ENCODE measurements at regions not wholly inside any gene's neighbourhood (a gene's known extent, or its start where the extent isn't known, plus 50 kb on each side); places are given as distances from the start of the nearest gene placed in this dataset.

DNA sequence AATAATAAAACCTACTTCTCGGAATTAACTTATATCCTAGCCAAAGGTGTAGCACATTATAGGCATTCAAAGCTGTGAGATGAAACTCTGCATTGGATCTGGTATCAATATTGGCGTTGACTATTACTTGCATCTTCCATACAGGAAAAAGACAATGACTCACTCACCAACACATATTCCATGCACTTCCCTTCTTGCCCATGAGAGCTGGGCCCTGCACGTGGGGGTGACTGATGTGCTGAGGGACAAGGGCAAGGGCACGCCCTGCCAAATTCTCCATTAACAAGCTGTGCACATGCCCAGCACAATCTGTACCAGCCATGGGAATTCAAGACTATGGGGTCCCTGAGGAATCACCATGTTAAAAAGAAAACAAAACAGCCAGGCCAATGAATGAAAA is 188.1 kb upstream of the PDE1C start:
- H3K27ac ChIP-seq (ENCODE audit: control insufficient read depth, insufficient read depth), result no peak overlapping the region
- no peaks in the 10 kb centered on the region for H3K36me3 ChIP-seq (ENCODE audit: control insufficient read depth in 2 of 2, insufficient read depth in 2 of 2, low read length in 1 of 2)
- H3K79me2 ChIP-seq (ENCODE audit: control insufficient read depth, insufficient read depth, low read length), result no peaks in the 10 kb centered on the region
- no peaks in the 10 kb centered on the region for H4K20me1 ChIP-seq (ENCODE audit: control insufficient read depth, insufficient read depth)
- ATAC-seq (no peak), DNase-seq (ENCODE audit: low read depth, low spot score) (no peak), FAIRE-seq (no peak)
- CTCF ChIA-PET, result interaction anchor here (0.9 to 1.6 kb wide), 3 partner anchors 8 to 17 kb away, joined by 3 to 5 read pairs (median 3); no protein-coding TSS in a partner anchor
- peaks cover 9% of the 10 kb centered on the region for H3K4me1 ChIP-seq (ENCODE audit: control insufficient read depth, insufficient read depth, low read length)
- intact Hi-C loops (cut with micrococcal nuclease; ENCODE audit: unreplicated experiment), result no loop called here
- TF ChIP-seq, protein P1, sequence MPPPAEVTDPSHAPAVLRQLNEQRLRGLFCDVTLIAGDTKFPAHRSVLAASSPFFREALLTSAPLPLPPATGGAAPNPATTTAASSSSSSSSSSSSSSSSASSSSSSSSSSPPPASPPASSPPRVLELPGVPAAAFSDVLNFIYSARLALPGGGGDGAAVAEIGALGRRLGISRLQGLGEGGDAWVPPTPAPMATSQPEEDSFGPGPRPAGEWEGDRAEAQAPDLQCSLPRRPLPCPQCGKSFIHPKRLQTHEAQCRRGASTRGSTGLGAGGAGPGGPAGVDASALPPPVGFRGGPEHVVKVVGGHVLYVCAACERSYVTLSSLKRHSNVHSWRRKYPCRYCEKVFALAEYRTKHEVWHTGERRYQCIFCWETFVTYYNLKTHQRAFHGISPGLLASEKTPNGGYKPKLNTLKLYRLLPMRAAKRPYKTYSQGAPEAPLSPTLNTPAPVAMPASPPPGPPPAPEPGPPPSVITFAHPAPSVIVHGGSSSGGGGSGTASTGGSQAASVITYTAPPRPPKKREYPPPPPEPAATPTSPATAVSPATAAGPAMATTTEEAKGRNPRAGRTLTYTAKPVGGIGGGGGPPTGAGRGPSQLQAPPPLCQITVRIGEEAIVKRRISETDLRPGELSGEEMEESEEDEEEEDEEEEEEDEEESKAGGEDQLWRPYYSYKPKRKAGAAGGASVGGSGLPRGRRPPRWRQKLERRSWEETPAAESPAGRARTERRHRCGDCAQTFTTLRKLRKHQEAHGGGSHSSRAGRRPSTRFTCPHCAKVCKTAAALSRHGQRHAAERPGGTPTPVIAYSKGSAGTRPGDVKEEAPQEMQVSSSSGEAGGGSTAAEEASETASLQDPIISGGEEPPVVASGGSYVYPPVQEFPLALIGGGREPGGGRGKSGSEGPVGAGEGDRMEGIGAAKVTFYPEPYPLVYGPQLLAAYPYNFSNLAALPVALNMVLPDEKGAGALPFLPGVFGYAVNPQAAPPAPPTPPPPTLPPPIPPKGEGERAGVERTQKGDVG (CRISPR knock-in tag; IDR thresholded peaks at IDR 0.05), result no peak
- TF ChIP-seq, protein P2, sequence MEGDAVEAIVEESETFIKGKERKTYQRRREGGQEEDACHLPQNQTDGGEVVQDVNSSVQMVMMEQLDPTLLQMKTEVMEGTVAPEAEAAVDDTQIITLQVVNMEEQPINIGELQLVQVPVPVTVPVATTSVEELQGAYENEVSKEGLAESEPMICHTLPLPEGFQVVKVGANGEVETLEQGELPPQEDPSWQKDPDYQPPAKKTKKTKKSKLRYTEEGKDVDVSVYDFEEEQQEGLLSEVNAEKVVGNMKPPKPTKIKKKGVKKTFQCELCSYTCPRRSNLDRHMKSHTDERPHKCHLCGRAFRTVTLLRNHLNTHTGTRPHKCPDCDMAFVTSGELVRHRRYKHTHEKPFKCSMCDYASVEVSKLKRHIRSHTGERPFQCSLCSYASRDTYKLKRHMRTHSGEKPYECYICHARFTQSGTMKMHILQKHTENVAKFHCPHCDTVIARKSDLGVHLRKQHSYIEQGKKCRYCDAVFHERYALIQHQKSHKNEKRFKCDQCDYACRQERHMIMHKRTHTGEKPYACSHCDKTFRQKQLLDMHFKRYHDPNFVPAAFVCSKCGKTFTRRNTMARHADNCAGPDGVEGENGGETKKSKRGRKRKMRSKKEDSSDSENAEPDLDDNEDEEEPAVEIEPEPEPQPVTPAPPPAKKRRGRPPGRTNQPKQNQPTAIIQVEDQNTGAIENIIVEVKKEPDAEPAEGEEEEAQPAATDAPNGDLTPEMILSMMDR (IDR thresholded peaks at IDR 0.05 in 2 of 3, conservative IDR thresholded peaks at IDR 0.05 in 1 of 3; ENCODE audit: control insufficient read depth in 2 of 3, extremely low read depth in 1 of 3, insufficient read depth in 1 of 3, low read depth in 3 of 3, low read length in 3 of 3), result no peak
- no peak for TF ChIP-seq TCF3 (IDR thresholded peaks at IDR 0.05; ENCODE audit: borderline replicate concordance, insufficient read depth, low read depth, low read length)
- no peak for TF ChIP-seq HDAC2 (IDR thresholded peaks at IDR 0.05)
- TF ChIP-seq TBL1XR1 (IDR thresholded peaks at IDR 0.05; ENCODE audit: low read depth, low read length), result no peak
- TF ChIP-seq, protein P3, sequence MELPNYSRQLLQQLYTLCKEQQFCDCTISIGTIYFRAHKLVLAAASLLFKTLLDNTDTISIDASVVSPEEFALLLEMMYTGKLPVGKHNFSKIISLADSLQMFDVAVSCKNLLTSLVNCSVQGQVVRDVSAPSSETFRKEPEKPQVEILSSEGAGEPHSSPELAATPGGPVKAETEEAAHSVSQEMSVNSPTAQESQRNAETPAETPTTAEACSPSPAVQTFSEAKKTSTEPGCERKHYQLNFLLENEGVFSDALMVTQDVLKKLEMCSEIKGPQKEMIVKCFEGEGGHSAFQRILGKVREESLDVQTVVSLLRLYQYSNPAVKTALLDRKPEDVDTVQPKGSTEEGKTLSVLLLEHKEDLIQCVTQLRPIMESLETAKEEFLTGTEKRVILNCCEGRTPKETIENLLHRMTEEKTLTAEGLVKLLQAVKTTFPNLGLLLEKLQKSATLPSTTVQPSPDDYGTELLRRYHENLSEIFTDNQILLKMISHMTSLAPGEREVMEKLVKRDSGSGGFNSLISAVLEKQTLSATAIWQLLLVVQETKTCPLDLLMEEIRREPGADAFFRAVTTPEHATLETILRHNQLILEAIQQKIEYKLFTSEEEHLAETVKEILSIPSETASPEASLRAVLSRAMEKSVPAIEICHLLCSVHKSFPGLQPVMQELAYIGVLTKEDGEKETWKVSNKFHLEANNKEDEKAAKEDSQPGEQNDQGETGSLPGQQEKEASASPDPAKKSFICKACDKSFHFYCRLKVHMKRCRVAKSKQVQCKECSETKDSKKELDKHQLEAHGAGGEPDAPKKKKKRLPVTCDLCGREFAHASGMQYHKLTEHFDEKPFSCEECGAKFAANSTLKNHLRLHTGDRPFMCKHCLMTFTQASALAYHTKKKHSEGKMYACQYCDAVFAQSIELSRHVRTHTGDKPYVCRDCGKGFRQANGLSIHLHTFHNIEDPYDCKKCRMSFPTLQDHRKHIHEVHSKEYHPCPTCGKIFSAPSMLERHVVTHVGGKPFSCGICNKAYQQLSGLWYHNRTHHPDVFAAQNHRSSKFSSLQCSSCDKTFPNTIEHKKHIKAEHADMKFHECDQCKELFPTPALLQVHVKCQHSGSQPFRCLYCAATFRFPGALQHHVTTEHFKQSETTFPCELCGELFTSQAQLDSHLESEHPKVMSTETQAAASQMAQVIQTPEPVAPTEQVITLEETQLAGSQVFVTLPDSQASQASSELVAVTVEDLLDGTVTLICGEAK (IDR thresholded peaks at IDR 0.05; ENCODE audit: borderline replicate concordance), result no peak
- TF ChIP-seq CHD1 (IDR thresholded peaks at IDR 0.05; ENCODE audit: low read depth, low read length), result no peak
- TF ChIP-seq IRF4 (IDR thresholded peaks at IDR 0.05; ENCODE audit: low read depth, low read length), result no peak
- TF ChIP-seq CHD2 (IDR thresholded peaks at IDR 0.05; ENCODE audit: borderline replicate concordance, low read depth, low read length), result no peak
- no peak for TF ChIP-seq RFX5 (IDR thresholded peaks at IDR 0.05; ENCODE audit: low read depth, low read length)
- TF ChIP-seq JUNB (IDR thresholded peaks at IDR 0.05), result no peak
- no peak for TF ChIP-seq BHLHE40 (IDR thresholded peaks at IDR 0.05; ENCODE audit: borderline replicate concordance in 1 of 2, low read depth in 2 of 2, low read length in 1 of 2)
- TF ChIP-seq EED (IDR thresholded peaks at IDR 0.05; ENCODE audit: low read depth), result no peak
- no peak for TF ChIP-seq CREB1 (IDR thresholded peaks at IDR 0.05; ENCODE audit: low read depth)
- TF ChIP-seq FOXM1 (IDR thresholded peaks at IDR 0.05; ENCODE audit: low read depth, low read length), result no peak
- POLR2A ChIA-PET, result no interaction called here
- no peaks in the 10 kb centered on the region for H3K27me3 ChIP-seq (replicated peaks in 1 of 2; ENCODE audit: control insufficient read depth in 2 of 2, insufficient read depth in 2 of 2, low read length in 1 of 2)
- H3K4me3 ChIP-seq, result no peak overlapping the region
- H3K9ac ChIP-seq (ENCODE audit: control insufficient read depth, insufficient read depth, low read length), result no peak overlapping the region
- no peak overlapping the region for H2AFZ ChIP-seq (ENCODE audit: control insufficient read depth, low read depth, low read length)
- no peaks in the 10 kb centered on the region for H3K9me3 ChIP-seq (replicated peaks; ENCODE audit: control insufficient read depth, insufficient read depth, low read length)
- no peak overlapping the region for H3K4me2 ChIP-seq (ENCODE audit: control insufficient read depth, insufficient read depth)
- WGBS (ENCODE audit: insufficient coverage, insufficient replicate concordance, low lambda C conversion rate, missing lambda C conversion rate), result 52% methylated on average over 4 of the region's 4 CpGs
- RAD21 ChIA-PET (ENCODE audit: unreplicated experiment), result interaction anchor here (0.8 kb wide), 1 partner anchor 89 kb away, joined by 3 read pairs; no protein-coding TSS in a partner anchor
- SMC1A ChIA-PET (ENCODE audit: uncharacterized antibody, unreplicated experiment), result interaction anchor here (0.6 to 1.8 kb wide), 3 partner anchors 18 to 89 kb away, joined by 3 to 4 read pairs (median 3); no protein-coding TSS in a partner anchor
- no TSS peak for BruUV-seq (replicated peaks)
- in situ Hi-C loops (cut with MboI), result no loop called here
